ENCODE measurements at regions not wholly inside any gene's neighbourhood (a gene's known extent, or its start where the extent isn't known, plus 50 kb on each side); places are given as distances from the start of the nearest gene placed in this dataset.

- TF ChIP-seq CTCF (conservative IDR thresholded peaks at IDR 0.05 in 1 of 2, IDR thresholded peaks at IDR 0.05 in 1 of 2; ENCODE audit: extremely low read depth in 1 of 2, insufficient read depth in 1 of 2, low read depth in 1 of 2, low read length in 2 of 2), result no peak
- no peak for TF ChIP-seq EZH2 (IDR thresholded peaks at IDR 0.05; ENCODE audit: borderline replicate concordance, low read length)
Measured at GRCh38 chr6:130629640-130630039, 197.6 kb upstream of the SMLR1 start.

All from mammary epithelial cell (primary cell).